Upper lobe of right lung (tissue), 1 donor: ENCODE measurements at regions not wholly inside any gene's neighbourhood (a gene's known extent, or its start where the extent isn't known, plus 50 kb on each side); places are given as distances from the start of the nearest gene placed in this dataset.

Source experiments
- ATAC-seq: fragments of 200-7000 bp; cut with Tn5 transposase; one replicate; pipeline ENCODE4 v1.9.1; 2020; ENCODE audit warnings: mild to moderate bottlenecking, moderate library complexity
- DNase-seq: peaks from one replicate; pipeline ENCODE4 v3.0.0-alpha.2; 2020
- H3K27ac ChIP-seq: fragments of 200-600 bp; one replicate; pipeline ENCODE4 v1.8.0; 2022
- H3K27me3 ChIP-seq: fragments of 200-600 bp; one replicate; pipeline ENCODE4 v1.8.0; 2022; ENCODE audit warnings: mild to moderate bottlenecking
- H3K36me3 ChIP-seq: fragments of 200-600 bp; one replicate; pipeline ENCODE4 v1.8.0; 2022
- H3K4me1 ChIP-seq: fragments of 200-600 bp; one replicate; pipeline ENCODE4 v1.8.0; 2022
- H3K4me3 ChIP-seq: fragments of 200-600 bp; one replicate; pipeline ENCODE4 v1.8.0; 2022; ENCODE audit warnings: mild to moderate bottlenecking
- H3K9me3 ChIP-seq: fragments of 200-600 bp; one replicate; pipeline ENCODE4 v1.8.0; 2022
- intact Hi-C: fragments of 100-400 bp; cut with DNase I; formaldehyde crosslinking; loops from one replicate; pipeline ENCODE4 v1.11.0; 2022
- TF ChIP-seq, protein P1 (sequence below): fragments of 200-600 bp; IDR thresholded peaks from one replicate; pipeline ENCODE4 v1.8.0; 2022; ENCODE audit warnings: antibody characterized with exemption
- donor health status: DM: no; HTN: yes; CAD: no; lungs with severe emphysema.

- H3K4me1 ChIP-seq = no peaks in the 10 kb centered on the region
- H3K27me3 ChIP-seq = no peaks in the 10 kb centered on the region
- no peaks in the 10 kb centered on the region for H3K36me3 ChIP-seq
- H3K4me3 ChIP-seq = no peak overlapping the region
- ATAC-seq (no peak), DNase-seq (no peak)
- H3K9me3 ChIP-seq = no peaks in the 10 kb centered on the region
- intact Hi-C loops = no loop called here
- TF ChIP-seq, protein P1, sequence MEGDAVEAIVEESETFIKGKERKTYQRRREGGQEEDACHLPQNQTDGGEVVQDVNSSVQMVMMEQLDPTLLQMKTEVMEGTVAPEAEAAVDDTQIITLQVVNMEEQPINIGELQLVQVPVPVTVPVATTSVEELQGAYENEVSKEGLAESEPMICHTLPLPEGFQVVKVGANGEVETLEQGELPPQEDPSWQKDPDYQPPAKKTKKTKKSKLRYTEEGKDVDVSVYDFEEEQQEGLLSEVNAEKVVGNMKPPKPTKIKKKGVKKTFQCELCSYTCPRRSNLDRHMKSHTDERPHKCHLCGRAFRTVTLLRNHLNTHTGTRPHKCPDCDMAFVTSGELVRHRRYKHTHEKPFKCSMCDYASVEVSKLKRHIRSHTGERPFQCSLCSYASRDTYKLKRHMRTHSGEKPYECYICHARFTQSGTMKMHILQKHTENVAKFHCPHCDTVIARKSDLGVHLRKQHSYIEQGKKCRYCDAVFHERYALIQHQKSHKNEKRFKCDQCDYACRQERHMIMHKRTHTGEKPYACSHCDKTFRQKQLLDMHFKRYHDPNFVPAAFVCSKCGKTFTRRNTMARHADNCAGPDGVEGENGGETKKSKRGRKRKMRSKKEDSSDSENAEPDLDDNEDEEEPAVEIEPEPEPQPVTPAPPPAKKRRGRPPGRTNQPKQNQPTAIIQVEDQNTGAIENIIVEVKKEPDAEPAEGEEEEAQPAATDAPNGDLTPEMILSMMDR = no peak
- H3K27ac ChIP-seq = no peak overlapping the region
These were observed 302.3 kb upstream of the PPARGC1A start for GRCh38 chr4:24192018-24192641.

DNA sequence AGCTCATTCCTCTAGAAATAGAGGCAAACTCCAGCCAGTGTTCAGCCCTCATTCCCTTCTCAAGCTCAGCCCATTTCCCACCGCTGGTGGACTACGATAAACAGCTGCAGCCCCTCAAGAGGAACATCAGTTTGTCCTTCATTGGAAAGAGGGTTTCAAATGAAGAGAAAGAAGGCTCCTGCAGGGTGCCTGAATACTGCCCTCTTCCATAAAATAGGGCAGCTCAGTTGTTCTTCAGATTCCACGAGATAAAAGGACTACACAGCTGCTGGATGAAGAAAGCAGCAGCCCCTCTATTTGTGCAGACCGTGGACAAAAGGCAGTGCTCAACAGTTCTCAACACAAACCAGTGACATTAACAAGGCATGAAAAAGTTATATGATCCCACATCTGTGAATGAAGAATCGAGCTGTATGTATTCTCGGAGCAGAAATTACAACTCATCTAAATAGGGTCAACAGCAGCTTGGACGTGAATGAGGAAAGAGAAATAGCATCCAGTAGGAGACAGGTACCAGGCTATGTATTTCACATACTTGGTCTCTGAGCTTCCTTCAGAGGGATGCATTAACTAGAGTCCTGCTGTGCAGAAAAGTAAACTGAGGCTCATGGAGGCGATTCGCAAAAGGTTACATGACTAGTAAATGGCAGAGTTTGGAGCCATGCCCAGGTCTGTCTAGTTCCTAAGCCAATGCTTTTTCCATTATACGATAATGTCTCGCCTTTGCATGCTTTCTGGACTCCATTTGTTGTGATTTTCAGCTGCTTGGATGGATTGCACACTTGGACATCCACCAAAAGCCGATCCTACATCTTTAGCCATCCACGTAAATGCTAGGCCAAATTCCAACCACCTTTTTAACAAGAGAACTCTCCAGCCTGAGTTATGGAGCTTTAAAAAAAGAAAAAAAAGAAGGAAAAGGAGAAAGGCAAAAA, 301.2 kb upstream of the PPARGC1A start:
- no peak overlapping the region for H3K27ac ChIP-seq
- H3K4me1 ChIP-seq = no peaks in the 10 kb centered on the region
- H3K9me3 ChIP-seq = no peaks in the 10 kb centered on the region
- TF ChIP-seq, protein P1 = no peak
- intact Hi-C loops = no loop called here
- DNase-seq (no peak), ATAC-seq (no peak)
- H3K27me3 ChIP-seq = no peaks in the 10 kb centered on the region
- H3K4me3 ChIP-seq = no peak overlapping the region
- H3K36me3 ChIP-seq = no peaks in the 10 kb centered on the region

DNA sequence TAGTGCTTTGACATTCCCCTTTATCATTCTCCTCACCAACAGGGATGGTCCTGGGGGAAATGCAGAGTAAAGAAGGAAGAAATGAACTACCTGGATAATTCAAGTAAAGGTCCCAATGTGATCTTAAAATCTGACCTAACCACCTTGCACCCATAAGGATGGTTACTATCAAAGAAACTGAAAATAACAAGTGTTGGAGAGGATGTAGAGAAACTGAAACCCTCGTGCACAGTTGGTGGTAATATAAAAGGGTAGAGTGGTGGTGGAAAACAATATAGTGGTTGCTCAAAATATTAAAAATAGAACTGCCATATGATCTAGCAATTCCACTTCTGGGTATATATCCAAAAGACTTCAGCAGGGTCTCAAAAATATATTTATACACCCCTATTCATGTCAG, 298.6 kb upstream of the PPARGC1A start:
- ATAC-seq = no peak
- TF ChIP-seq, protein P1 = no peak
- no peak for DNase-seq
- intact Hi-C loops = no loop called here
- Histone ChIP-seq H3K4me3 (no peak overlapping the region), H3K9me3 (no peaks in the 10 kb centered on the region), H3K4me1 (no peaks in the 10 kb centered on the region), H3K27ac (no peak overlapping the region), H3K27me3 (no peaks in the 10 kb centered on the region), H3K36me3 (no peaks in the 10 kb centered on the region)

GRCh38 chr4:24186466-24186865, 296.6 kb upstream of the PPARGC1A start:
- no peak for ATAC-seq
- intact Hi-C loops = no loop called here
- Histone ChIP-seq H3K4me1 (no peaks in the 10 kb centered on the region), H3K27ac (no peak overlapping the region), H3K4me3 (no peak overlapping the region), H3K9me3 (no peaks in the 10 kb centered on the region), H3K27me3 (no peaks in the 10 kb centered on the region), H3K36me3 (no peaks in the 10 kb centered on the region)
- DNase-seq = no peak
- TF ChIP-seq, protein P1 = no peak

DNA sequence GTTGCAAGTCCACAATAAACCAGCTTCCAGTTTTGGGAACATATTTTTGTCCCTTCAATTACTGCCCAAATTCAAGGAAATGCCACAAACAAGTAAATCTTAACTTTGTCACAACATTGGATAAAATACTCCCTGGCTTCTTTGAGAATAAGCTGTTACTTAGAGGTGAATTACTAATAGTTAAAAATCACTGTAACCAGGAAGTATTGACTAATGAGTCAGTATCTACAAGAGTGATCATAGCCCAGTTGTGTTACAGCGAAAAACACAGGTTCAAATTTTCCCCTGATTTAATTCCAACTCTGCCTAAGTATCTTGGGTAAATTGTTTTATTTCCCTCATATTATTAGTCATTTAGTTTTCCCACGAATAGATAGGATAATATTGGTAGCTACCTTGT, 291.2 kb upstream of the PPARGC1A start:
- H3K36me3 ChIP-seq = no peaks in the 10 kb centered on the region
- TF ChIP-seq, protein P1 = no peak
- H3K4me3 ChIP-seq = no peak overlapping the region
- ATAC-seq (no peak), DNase-seq (no peak)
- no peaks in the 10 kb centered on the region for H3K4me1 ChIP-seq
- no peaks in the 10 kb centered on the region for H3K27me3 ChIP-seq
- intact Hi-C loops = no loop called here
- H3K27ac ChIP-seq = no peak overlapping the region
- H3K9me3 ChIP-seq = no peaks in the 10 kb centered on the region
